Mesenchymal stem cell (in vitro differentiated cells and primary cell): ENCODE measurements at regions not wholly inside any gene's neighbourhood (a gene's known extent, or its start where the extent isn't known, plus 50 kb on each side); places are given as distances from the start of the nearest gene placed in this dataset.

Experiments used
- DNase-seq: peaks from one replicate; pipeline ENCODE4 v3.0.0-alpha.2; 2013
- H2AFZ ChIP-seq: one replicate; pipeline ENCODE4 v1.6.1; 2013; ENCODE audit warnings: low read depth, mild to moderate bottlenecking, control low read depth, inconsistent platforms, low read length, moderate library complexity
- H2AK5ac ChIP-seq: 2 replicates; pipeline ENCODE4 v1.6.1; 2013; ENCODE audit warnings: low read length, moderate library complexity, mild to moderate bottlenecking, inconsistent platforms; ENCODE audit not compliant: severe bottlenecking
- H2BK120ac ChIP-seq: one replicate; pipeline ENCODE4 v1.6.1; 2013; ENCODE audit warnings: low read depth, mild to moderate bottlenecking, inconsistent platforms, low read length, moderate library complexity
- H2BK12ac ChIP-seq, 2 experiments: one replicate each; pipeline ENCODE4 v1.6.1; 2013; ENCODE audit warnings: inconsistent platforms in 2 of 2, low read length in 2 of 2, mild to moderate bottlenecking in 2 of 2, moderate library complexity in 2 of 2, control low read depth in 1 of 2
- H2BK15ac ChIP-seq: one replicate; pipeline ENCODE4 v1.6.1; 2013; ENCODE audit warnings: mild to moderate bottlenecking, low read depth, inconsistent platforms; ENCODE audit not compliant: poor library complexity, severe bottlenecking
- H2BK5ac ChIP-seq: 2 replicates; pipeline ENCODE4 v1.6.1; 2013; ENCODE audit warnings: low read depth, mild to moderate bottlenecking, low read length, control low read depth, inconsistent platforms; ENCODE audit not compliant: poor library complexity, severe bottlenecking
- H3K14ac ChIP-seq, 2 experiments: one replicate each; pipeline ENCODE4 v1.6.1; 2013; ENCODE audit warnings: inconsistent platforms in 2 of 2, low read length in 2 of 2, control low read depth in 1 of 2, mild to moderate bottlenecking in 1 of 2, moderate library complexity in 1 of 2
- H3K18ac ChIP-seq, 2 experiments: one replicate each; pipeline ENCODE4 v1.6.1; 2013; ENCODE audit warnings: inconsistent platforms in 2 of 2, low read length in 2 of 2, control low read depth in 1 of 2, low read depth in 1 of 2, mild to moderate bottlenecking in 1 of 2
- H3K23ac ChIP-seq, 2 experiments: one replicate each; pipeline ENCODE4 v1.6.1; 2013; ENCODE audit warnings: inconsistent platforms in 2 of 2, low read length in 2 of 2, mild to moderate bottlenecking in 2 of 2, moderate library complexity in 2 of 2, control low read depth in 1 of 2
- H3K27ac ChIP-seq: 2 replicates; pipeline ENCODE4 v1.5.1; 2013; ENCODE audit warnings: mild to moderate bottlenecking, moderate library complexity, low read length, control low read depth, inconsistent platforms; ENCODE audit not compliant: poor library complexity, severe bottlenecking
- H3K27me3 ChIP-seq, 2 experiments: 2 replicates each; pipeline versions ENCODE4 v1.6.1 to v1.7.0; 2013; ENCODE audit warnings: low read length in 2 of 2, mild to moderate bottlenecking in 2 of 2, moderate library complexity in 2 of 2, control low read depth in 1 of 2, inconsistent platforms in 1 of 2; ENCODE audit not compliant: control insufficient read depth in 1 of 2, insufficient read depth in 1 of 2
- H3K36me3 ChIP-seq, 2 experiments: 2 replicates each; pipeline versions ENCODE4 v1.6.1 to v1.7.0; 2013; ENCODE audit warnings: low read length in 2 of 2, control low read depth in 1 of 2, inconsistent platforms in 1 of 2, low read depth in 1 of 2, mild to moderate bottlenecking in 1 of 2; ENCODE audit not compliant: insufficient read depth in 2 of 2, control insufficient read depth in 1 of 2
- H3K4ac ChIP-seq, 2 experiments: one replicate each; pipeline ENCODE4 v1.6.1; 2013; ENCODE audit warnings: inconsistent platforms in 2 of 2, low read length in 2 of 2, mild to moderate bottlenecking in 2 of 2, moderate library complexity in 2 of 2, control low read depth in 1 of 2, low read depth in 1 of 2
- H3K4me1 ChIP-seq: 2 replicates; pipeline ENCODE4 v1.6.1; 2013; ENCODE audit warnings: low read depth, low read length, control low read depth; ENCODE audit not compliant: control insufficient read depth, insufficient read depth
- H3K4me2 ChIP-seq: 2 replicates; pipeline ENCODE4 v1.6.1; 2013; ENCODE audit warnings: low read length, mild to moderate bottlenecking, inconsistent platforms; ENCODE audit not compliant: poor library complexity, severe bottlenecking
- H3K4me3 ChIP-seq, 2 experiments: 2 replicates each; pipeline versions ENCODE4 v1.5.1 to v1.7.0; 2013; ENCODE audit warnings: low read length in 2 of 2, mild to moderate bottlenecking in 2 of 2, control low read depth in 1 of 2, low read depth in 1 of 2; ENCODE audit not compliant: insufficient read depth in 1 of 2
- H3K79me1 ChIP-seq: replicated peaks from 2 replicates; pipeline ENCODE4 v1.6.1; 2013; ENCODE audit warnings: mild to moderate bottlenecking, control low read depth, low read length, inconsistent platforms; ENCODE audit not compliant: poor library complexity, severe bottlenecking
- H3K9ac ChIP-seq: 2 replicates; pipeline ENCODE4 v1.7.0; 2013; ENCODE audit warnings: mild to moderate bottlenecking, low read length, moderate library complexity
- H3K9me3 ChIP-seq: 2 replicates; pipeline ENCODE4 v1.7.0; 2013; ENCODE audit warnings: mild to moderate bottlenecking, low read length; ENCODE audit not compliant: control insufficient read depth
- H4K8ac ChIP-seq: one replicate; pipeline ENCODE4 v1.6.1; 2013; ENCODE audit warnings: inconsistent platforms, mild to moderate bottlenecking, low read length, moderate library complexity
- H4K91ac ChIP-seq: one replicate; pipeline ENCODE4 v1.6.1; 2013; ENCODE audit warnings: mild to moderate bottlenecking, low read length, inconsistent platforms
- WGBS: methylation state at CpG from one replicate; pipeline ENCODE4 v1.1.7; 2013; ENCODE audit warnings: mixed read lengths; 5-methylcytosine and 5-hydroxymethylcytosine counted together

DNA sequence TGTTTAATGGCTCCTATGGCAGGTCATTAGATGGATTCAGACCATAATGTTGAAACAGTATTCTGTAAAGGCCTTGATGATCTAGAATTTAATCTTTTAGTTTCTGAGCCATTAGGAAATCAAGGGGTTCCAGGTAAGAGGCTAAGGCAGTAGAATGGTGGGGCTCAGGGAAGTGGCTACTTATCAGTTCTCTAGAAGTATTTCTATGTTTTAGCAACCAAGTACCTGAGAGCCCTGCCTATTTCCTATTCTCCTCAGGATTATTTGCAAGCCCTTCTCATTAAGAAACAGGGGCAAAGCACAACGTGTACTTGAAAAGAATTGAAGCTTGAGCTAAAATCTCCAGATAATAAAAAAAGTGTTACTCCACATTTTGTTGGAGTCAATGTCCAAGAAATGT is 646.5 kb downstream of the RNF144B start:
- Histone ChIP-seq H2AFZ (no peak overlapping the region), H3K18ac (no peak overlapping the region), H3K9me3 (no peaks in the 10 kb centered on the region), H2BK15ac (no peak overlapping the region), H3K4me2 (no peak overlapping the region), H2BK5ac (no peak overlapping the region), H3K27ac (no peak overlapping the region), H3K14ac (no peak overlapping the region), H3K4me1 (no peaks in the 10 kb centered on the region), H4K8ac (no peak overlapping the region), H3K36me3 (no peaks in the 10 kb centered on the region), H3K79me1 (no peaks in the 10 kb centered on the region), H3K4ac (no peak overlapping the region), H4K91ac (no peak overlapping the region), H3K9ac (no peak overlapping the region), H3K23ac (no peak overlapping the region), H3K27me3 (no peaks in the 10 kb centered on the region), H2AK5ac (no peak overlapping the region), H3K4me3 (no peak overlapping the region), H2BK120ac (no peak overlapping the region), H2BK12ac (no peak overlapping the region)
- no CpG with 5 or more reads among the region's 1 CpG for WGBS
- no peak for DNase-seq

DNA sequence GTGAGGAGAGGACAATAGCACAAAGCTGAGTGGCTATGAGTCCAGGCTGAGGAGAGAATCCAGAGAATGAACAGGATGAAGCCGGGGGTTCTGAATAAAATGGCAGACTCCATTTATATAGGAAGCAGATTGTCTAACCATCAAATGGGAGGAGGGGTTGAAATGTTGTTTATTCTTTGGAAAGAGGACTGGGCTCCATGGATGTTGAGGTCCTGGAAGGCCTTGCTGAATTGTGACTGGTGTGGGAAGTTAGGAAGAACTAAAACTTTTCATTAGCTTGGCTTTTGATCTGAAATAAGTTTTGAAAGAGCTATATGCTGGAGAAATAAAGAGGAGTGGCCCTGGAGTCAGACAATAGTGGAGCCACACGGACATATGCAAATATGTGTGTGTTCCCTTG is 647.8 kb downstream of the RNF144B start:
- H3K27ac ChIP-seq: no peak overlapping the region
- no peak overlapping the region for H3K4me2 ChIP-seq
- no peak overlapping the region for H3K14ac ChIP-seq
- H3K27me3 ChIP-seq: no peaks in the 10 kb centered on the region
- no peak overlapping the region for H3K4ac ChIP-seq
- no peak overlapping the region for H2BK120ac ChIP-seq
- H2BK5ac ChIP-seq: no peak overlapping the region
- no peak overlapping the region for H3K9ac ChIP-seq
- no peaks in the 10 kb centered on the region for H3K36me3 ChIP-seq
- no peak overlapping the region for H4K8ac ChIP-seq
- H4K91ac ChIP-seq: no peak overlapping the region
- H3K9me3 ChIP-seq: no peaks in the 10 kb centered on the region
- no peaks in the 10 kb centered on the region for H3K4me1 ChIP-seq
- H2BK15ac ChIP-seq: no peak overlapping the region
- no peaks in the 10 kb centered on the region for H3K79me1 ChIP-seq
- no peak overlapping the region for H3K4me3 ChIP-seq
- no peak overlapping the region for H3K18ac ChIP-seq
- H2AFZ ChIP-seq: no peak overlapping the region
- H2AK5ac ChIP-seq: no peak overlapping the region
- H3K23ac ChIP-seq: no peak overlapping the region
- H2BK12ac ChIP-seq: no peak overlapping the region
- WGBS: 55% methylated on average over 2 of the region's 2 CpGs
- no peak for DNase-seq

DNA sequence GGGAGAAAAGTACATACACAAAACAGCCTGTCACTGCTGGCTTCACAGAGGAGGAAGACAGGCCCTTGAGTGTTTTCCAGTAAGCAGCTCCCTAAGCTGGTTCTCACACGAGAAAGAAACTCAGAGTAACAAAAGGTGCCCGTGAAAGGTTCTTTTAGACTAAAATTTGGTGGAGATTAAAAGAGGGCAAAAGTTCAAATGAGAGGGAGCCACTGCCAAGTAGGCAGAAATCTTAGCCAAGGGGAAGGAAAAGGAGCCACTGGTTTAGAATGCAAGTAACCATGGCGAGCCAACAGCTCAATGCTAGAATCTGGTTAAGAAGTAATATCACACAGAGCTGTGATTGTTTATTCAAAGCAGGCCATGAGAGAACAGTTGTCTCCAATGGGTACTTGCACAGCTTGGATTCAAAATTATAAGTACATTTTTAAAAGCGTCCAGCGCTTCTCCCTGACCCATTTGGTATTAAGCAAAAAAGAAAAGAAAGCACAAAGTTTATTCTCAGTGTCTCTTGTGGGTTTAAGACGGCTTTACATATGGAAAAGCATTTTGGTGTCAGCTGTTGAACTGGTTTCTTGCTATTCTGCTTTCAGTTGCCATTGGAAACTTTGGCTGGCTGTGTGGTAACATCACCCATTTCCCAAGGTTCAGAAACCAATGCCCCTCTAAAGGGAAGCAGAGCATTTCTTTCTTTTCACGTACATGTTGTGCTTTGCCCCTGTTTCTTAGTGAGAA is 648.5 kb downstream of the RNF144B start:
- Histone ChIP-seq H3K36me3 (no peaks in the 10 kb centered on the region), H3K27me3 (no peaks in the 10 kb centered on the region), H4K91ac (no peak overlapping the region), H4K8ac (no peak overlapping the region), H3K14ac (no peak overlapping the region), H3K4ac (no peak overlapping the region), H3K79me1 (no peaks in the 10 kb centered on the region), H2BK15ac (no peak overlapping the region), H3K18ac (no peak overlapping the region), H3K9ac (no peak overlapping the region), H2BK120ac (no peak overlapping the region), H2BK5ac (no peak overlapping the region), H3K4me3 (no peak overlapping the region), H2BK12ac (no peak overlapping the region), H3K4me2 (no peak overlapping the region), H2AFZ (no peak overlapping the region), H2AK5ac (no peak overlapping the region), H3K4me1 (no peaks in the 10 kb centered on the region), H3K9me3 (no peaks in the 10 kb centered on the region), H3K23ac (no peak overlapping the region), H3K27ac (no peak overlapping the region)
- WGBS: 68% methylated on average over 5 of the region's 7 CpGs
- DNase-seq: no peak

GRCh38 chr6:19036196-19036555 is 649.0 kb downstream of the RNF144B start:
- Histone ChIP-seq H3K27me3 (no peaks in the 10 kb centered on the region), H4K8ac (no peak overlapping the region), H3K14ac (no peak overlapping the region), H3K4me1 (no peaks in the 10 kb centered on the region), H3K18ac (no peak overlapping the region), H3K4me3 (no peak overlapping the region), H2AFZ (no peak overlapping the region), H2BK120ac (no peak overlapping the region), H3K79me1 (no peaks in the 10 kb centered on the region), H3K4ac (no peak overlapping the region), H3K9ac (no peak overlapping the region), H3K27ac (no peak overlapping the region), H2BK12ac (no peak overlapping the region), H3K36me3 (no peaks in the 10 kb centered on the region), H3K23ac (no peak overlapping the region), H4K91ac (no peak overlapping the region), H2AK5ac (no peak overlapping the region), H2BK15ac (no peak overlapping the region), H2BK5ac (no peak overlapping the region), H3K4me2 (no peak overlapping the region), H3K9me3 (no peaks in the 10 kb centered on the region)
- WGBS: 75% methylated on average over 1 of the region's 2 CpGs
- no peak for DNase-seq
